ENCODE measurements at regions not wholly inside any gene's neighbourhood (a gene's known extent, or its start where the extent isn't known, plus 50 kb on each side); places are given as distances from the start of the nearest gene placed in this dataset.

GRCh38 chr9:97766610-97767009 is 69.5 kb upstream of the XPA start:
- Histone ChIP-seq H3K4me1 (no peaks in the 10 kb centered on the region), H3K9me3 (no peaks in the 10 kb centered on the region), H3K27ac (no peak overlapping the region), H3K4me3 (no peak overlapping the region), H3K27me3 (no peaks in the 10 kb centered on the region), H3K36me3 (no peaks in the 10 kb centered on the region)
- TF ChIP-seq POLR2AphosphoS5 (IDR thresholded peaks at IDR 0.05) (no peak), POLR2A (IDR thresholded peaks at IDR 0.05) (no peak), EP300 (IDR thresholded peaks at IDR 0.05) (no peak)
- TF ChIP-seq, protein P1, sequence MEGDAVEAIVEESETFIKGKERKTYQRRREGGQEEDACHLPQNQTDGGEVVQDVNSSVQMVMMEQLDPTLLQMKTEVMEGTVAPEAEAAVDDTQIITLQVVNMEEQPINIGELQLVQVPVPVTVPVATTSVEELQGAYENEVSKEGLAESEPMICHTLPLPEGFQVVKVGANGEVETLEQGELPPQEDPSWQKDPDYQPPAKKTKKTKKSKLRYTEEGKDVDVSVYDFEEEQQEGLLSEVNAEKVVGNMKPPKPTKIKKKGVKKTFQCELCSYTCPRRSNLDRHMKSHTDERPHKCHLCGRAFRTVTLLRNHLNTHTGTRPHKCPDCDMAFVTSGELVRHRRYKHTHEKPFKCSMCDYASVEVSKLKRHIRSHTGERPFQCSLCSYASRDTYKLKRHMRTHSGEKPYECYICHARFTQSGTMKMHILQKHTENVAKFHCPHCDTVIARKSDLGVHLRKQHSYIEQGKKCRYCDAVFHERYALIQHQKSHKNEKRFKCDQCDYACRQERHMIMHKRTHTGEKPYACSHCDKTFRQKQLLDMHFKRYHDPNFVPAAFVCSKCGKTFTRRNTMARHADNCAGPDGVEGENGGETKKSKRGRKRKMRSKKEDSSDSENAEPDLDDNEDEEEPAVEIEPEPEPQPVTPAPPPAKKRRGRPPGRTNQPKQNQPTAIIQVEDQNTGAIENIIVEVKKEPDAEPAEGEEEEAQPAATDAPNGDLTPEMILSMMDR (IDR thresholded peaks at IDR 0.05) = no peak
- 76 to 85% methylated on average over 3 of the region's 3 CpGs for WGBS, 2 donors
- no peak for ATAC-seq (ENCODE audit: low FRiP score in 2 of 2)
- no peak for DNase-seq

DNA sequence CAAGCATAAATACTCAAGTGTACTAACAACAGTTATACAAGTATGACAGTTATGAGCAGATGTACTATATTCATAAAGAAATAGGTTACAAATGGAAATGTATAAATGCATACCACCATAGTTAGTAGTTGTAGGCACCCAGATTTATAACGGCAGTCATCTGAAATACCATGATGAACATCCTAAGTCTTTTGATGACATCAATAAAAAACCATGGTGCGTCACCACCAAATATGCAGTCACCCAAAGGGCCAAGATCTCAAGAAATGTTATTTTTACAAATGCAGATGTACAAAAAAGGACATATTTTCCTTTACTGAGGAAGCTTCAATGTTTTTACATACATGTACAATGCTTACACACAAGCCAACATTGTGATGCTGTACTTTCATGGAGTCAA is 70.8 kb upstream of the XPA start:
- Histone ChIP-seq H3K36me3 (no peaks in the 10 kb centered on the region), H3K27me3 (no peaks in the 10 kb centered on the region), H3K4me3 (no peak overlapping the region), H3K9me3 (no peaks in the 10 kb centered on the region), H3K27ac (no peak overlapping the region), H3K4me1 (no peaks in the 10 kb centered on the region)
- WGBS, 2 donors = 88 to 94% methylated on average over 2 of the region's 2 CpGs
- no peak for ATAC-seq (ENCODE audit: low FRiP score in 2 of 2)
- TF ChIP-seq POLR2AphosphoS5 (IDR thresholded peaks at IDR 0.05) = no peak
- TF ChIP-seq POLR2A (IDR thresholded peaks at IDR 0.05) = no peak
- no peak for DNase-seq

DNA sequence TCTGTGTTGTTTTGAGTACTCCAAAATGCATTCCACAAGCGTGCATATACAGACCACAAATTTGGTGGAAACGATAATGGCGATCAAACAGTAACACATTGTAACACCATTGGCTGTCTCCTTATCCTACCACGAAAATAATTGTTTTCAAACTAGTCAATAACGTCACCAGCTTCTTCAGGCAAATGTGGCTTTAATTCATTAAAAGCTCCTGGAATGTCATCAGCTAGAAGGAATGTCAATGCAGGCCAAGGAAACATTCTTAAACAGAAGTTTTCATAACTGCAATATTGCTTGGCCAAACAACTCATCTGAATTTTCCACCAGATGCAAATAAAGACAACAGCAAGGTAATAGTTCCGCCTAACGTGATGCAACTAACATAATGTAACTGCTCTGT is 71.6 kb upstream of the XPA start:
- no peaks in the 10 kb centered on the region for H3K4me1 ChIP-seq
- H3K36me3 ChIP-seq = no peaks in the 10 kb centered on the region
- no peak overlapping the region for H3K4me3 ChIP-seq
- no peaks in the 10 kb centered on the region for H3K9me3 ChIP-seq
- ATAC-seq (ENCODE audit: low FRiP score in 2 of 2) (no peak), DNase-seq (no peak)
- no peak overlapping the region for H3K27ac ChIP-seq
- H3K27me3 ChIP-seq = no peaks in the 10 kb centered on the region
- TF ChIP-seq, protein P1 (IDR thresholded peaks at IDR 0.05) = no peak
- 61 to 73% methylated on average over 7 of the region's 7 CpGs for WGBS, 2 donors

GRCh38 chr9:97769208-97769607 is 72.1 kb upstream of the XPA start:
- no peaks in the 10 kb centered on the region for H3K4me1 ChIP-seq
- DNase-seq = no peak
- H3K36me3 ChIP-seq = no peaks in the 10 kb centered on the region
- 49 to 56% methylated on average over 5 of the region's 5 CpGs for WGBS, 2 donors
- no peak for ATAC-seq (ENCODE audit: low FRiP score in 2 of 2)
- H3K4me3 ChIP-seq = no peak overlapping the region
- no peak overlapping the region for H3K27ac ChIP-seq
- TF ChIP-seq, protein P1 (IDR thresholded peaks at IDR 0.05) = no peak
- TF ChIP-seq POLR2A (IDR thresholded peaks at IDR 0.05) (no peak), EP300 (IDR thresholded peaks at IDR 0.05) (no peak), POLR2AphosphoS5 (IDR thresholded peaks at IDR 0.05) (no peak)
- H3K27me3 ChIP-seq = no peaks in the 10 kb centered on the region
- no peaks in the 10 kb centered on the region for H3K9me3 ChIP-seq

DNA sequence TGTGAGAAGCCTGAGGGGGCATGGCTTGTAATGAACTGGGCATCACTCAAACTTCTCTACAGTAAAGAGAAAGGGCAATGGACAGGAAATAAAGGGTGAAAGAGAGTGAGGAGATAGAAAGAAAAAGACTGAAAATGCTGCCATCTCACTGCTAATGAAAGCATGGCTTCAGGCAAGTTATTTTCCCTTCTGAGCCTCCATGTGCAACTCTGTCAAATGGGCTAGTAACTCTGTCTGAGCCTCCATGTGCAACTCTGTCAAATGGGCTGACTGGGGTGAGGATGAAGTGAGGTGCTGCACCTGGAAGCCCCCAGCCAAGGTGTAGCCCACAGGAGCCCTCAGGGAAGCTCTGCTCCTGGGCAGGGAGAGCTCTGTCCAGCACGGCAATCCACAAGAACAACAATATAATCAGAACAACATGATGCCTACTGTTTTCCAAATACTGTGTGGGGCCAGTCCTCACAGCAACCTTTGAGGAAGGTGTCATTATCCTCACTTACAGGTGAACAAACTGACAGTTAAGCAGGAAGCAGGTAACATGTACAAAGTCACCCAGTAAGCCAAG is 73.8 kb upstream of the XPA start:
- 63% methylated on average over 1 of the region's 1 CpG for WGBS, 2 donors
- H3K27ac ChIP-seq = no peak overlapping the region
- H3K9me3 ChIP-seq = no peaks in the 10 kb centered on the region
- DNase-seq (no peak), ATAC-seq (ENCODE audit: low FRiP score in 2 of 2) (no peak)
- H3K36me3 ChIP-seq = no peaks in the 10 kb centered on the region
- no peak overlapping the region for H3K4me3 ChIP-seq
- H3K27me3 ChIP-seq = no peaks in the 10 kb centered on the region
- TF ChIP-seq EP300 (IDR thresholded peaks at IDR 0.05) = no peak
- TF ChIP-seq, protein P1 (IDR thresholded peaks at IDR 0.05) = no peak
- TF ChIP-seq POLR2A (IDR thresholded peaks at IDR 0.05) = no peak
- TF ChIP-seq POLR2AphosphoS5 (IDR thresholded peaks at IDR 0.05) = no peak
- H3K4me1 ChIP-seq = no peaks in the 10 kb centered on the region

All from upper lobe of left lung (tissue), 6 donors.